NB4 (cell line): ENCODE measurements at regions not wholly inside any gene's neighbourhood (a gene's known extent, or its start where the extent isn't known, plus 50 kb on each side); places are given as distances from the start of the nearest gene placed in this dataset.

Experiments used
- CTCF ChIP-seq: IDR thresholded peaks from one replicate; pipeline ENCODE4 v1.5.1; 2012; ENCODE audit warnings: low read depth, low read length
- MYC ChIP-seq: IDR thresholded peaks from 2 replicates; pipeline ENCODE4 v1.6.1; 2011; ENCODE audit warnings: low read depth, low read length

- peak; percentile 18 for TF ChIP-seq CTCF
- no peak for TF ChIP-seq MYC
Measured at GRCh38 chr11:81569999-81570398, 1163.7 kb downstream of the FAM181B start.
